ENCODE measurements at regions not wholly inside any gene's neighbourhood (a gene's known extent, or its start where the extent isn't known, plus 50 kb on each side); places are given as distances from the start of the nearest gene placed in this dataset.

DNA sequence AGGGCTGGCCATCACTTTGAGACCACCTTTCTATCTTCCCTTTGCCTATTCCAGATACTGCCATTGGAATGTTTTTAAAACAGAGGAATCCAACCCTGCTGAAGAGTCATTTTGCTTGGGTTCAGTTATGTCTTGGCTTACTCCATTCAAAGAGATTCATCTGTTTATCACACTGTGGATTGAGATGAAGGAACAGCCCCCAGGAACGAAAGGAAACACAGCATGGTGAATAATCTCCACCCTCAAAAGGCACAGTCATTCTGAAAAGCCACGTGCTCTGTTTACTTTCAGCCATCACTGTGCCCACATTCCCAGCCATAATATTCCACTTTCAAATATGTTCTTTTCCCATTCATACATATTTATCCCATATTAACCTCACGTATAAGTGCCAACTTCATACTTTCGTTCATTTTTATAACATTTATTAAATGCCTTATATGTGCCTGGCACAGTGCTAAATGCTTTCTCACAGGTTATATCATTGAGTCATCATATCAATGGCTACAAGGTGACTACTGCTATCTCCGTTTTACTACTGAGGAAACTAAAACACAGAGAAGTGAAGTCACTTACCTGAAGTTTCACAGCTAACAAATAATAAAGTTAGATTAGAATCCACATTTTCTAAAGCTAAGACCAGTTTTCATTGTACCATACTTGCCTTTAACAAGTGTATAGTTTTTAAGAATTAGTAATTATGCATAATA is 143.6 kb downstream of the OSR1 start:
- Histone ChIP-seq H3K36me3 (no peaks in the 10 kb centered on the region), H3K4me1 (no peaks in the 10 kb centered on the region), H3K27ac (no peak overlapping the region), H3K27me3 (no peaks in the 10 kb centered on the region), H3K4me3 (no peak overlapping the region), H3K9me3 (no peaks in the 10 kb centered on the region)
- intact Hi-C loops (cut with DNase I), result no loop called here
- DNase-seq (ENCODE audit: extremely low spot score in 2 of 2), result no peak
- TF ChIP-seq POLR2A (IDR thresholded peaks at IDR 0.05), result no peak
- TF ChIP-seq, protein P1, sequence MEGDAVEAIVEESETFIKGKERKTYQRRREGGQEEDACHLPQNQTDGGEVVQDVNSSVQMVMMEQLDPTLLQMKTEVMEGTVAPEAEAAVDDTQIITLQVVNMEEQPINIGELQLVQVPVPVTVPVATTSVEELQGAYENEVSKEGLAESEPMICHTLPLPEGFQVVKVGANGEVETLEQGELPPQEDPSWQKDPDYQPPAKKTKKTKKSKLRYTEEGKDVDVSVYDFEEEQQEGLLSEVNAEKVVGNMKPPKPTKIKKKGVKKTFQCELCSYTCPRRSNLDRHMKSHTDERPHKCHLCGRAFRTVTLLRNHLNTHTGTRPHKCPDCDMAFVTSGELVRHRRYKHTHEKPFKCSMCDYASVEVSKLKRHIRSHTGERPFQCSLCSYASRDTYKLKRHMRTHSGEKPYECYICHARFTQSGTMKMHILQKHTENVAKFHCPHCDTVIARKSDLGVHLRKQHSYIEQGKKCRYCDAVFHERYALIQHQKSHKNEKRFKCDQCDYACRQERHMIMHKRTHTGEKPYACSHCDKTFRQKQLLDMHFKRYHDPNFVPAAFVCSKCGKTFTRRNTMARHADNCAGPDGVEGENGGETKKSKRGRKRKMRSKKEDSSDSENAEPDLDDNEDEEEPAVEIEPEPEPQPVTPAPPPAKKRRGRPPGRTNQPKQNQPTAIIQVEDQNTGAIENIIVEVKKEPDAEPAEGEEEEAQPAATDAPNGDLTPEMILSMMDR (IDR thresholded peaks at IDR 0.05), result no peak
- no peak for TF ChIP-seq POLR2AphosphoS5 (IDR thresholded peaks at IDR 0.05; ENCODE audit: insufficient read depth in 1 of 2, low read depth in 1 of 2)

DNA sequence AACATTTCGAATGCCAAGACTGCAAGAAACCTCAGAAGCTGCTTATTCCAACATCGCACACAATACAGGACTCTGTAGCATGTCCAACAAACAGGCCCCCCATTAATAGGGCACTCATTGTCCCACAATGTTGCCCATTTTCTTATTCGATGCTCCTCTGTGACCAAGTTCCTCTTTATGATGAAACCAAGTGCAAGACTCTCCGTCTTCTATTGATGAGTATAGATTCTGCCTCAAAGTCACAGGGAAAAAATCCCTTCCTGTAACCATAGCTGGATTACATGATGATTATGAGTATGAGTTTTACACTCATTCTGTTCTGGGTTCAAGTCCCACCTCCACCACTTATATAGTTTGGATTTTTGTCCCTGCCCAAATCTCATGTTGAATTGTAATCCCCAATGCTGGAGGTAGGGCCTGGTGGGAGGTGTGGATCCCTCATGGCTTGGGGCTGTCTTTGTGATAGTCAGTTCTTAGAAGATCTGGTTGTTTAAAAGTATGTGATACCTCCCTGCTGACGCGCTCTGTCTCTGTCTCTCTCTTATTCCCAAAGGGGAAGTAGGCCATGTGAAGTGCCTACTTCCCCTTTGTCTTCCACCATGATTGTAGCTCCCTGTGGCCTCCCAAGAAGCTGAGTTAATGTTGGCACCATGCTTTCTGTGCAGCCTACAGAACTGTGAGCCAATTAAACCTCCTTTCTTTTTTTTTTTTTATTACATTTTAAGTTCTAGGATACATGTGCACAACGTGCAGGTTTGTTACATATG is 148.7 kb downstream of the OSR1 start:
- TF ChIP-seq, protein P1 (IDR thresholded peaks at IDR 0.05), result no peak
- intact Hi-C loops (cut with DNase I), result no loop called here
- no peaks in the 10 kb centered on the region for H3K4me1 ChIP-seq
- H3K27ac ChIP-seq, result no peak overlapping the region
- DNase-seq (ENCODE audit: extremely low spot score in 2 of 2), result no peak
- no peaks in the 10 kb centered on the region for H3K36me3 ChIP-seq
- no peaks in the 10 kb centered on the region for H3K9me3 ChIP-seq
- H3K27me3 ChIP-seq, result no peaks in the 10 kb centered on the region
- no peak overlapping the region for H3K4me3 ChIP-seq

DNA sequence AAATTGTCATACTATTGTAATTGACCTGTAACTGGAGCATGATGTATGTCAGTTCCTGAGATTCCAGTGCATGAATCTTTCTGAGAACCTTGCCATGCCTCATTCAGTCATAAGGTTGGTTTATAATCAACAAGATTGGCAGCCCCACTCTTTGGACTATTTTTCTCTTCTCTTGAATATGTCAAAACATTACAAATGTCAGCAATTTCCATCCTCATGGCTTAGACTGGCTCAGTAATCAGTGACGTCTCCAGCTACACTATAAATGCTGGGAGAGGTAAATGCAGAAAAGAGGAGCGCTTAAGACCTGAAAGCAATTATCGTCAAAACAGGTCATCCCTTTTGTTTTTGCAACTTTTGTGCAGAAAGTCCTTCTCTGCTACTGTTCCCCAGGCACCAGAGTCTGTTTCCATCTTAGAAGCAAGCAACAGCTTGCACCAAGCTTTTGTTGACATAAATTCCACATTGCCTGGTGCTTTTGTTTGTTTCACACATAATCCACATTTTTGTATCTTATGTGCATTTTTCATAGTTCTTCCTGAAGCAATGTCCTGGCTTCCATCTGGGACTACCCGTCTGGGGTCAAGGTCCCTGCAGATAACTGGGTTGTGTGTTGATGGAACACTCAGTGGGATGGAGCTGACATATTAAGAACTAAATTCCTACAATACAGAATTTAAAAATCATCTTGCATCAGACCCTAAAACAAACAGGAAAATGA is 149.8 kb downstream of the OSR1 start:
- Histone ChIP-seq H3K4me3 (no peak overlapping the region), H3K4me1 (no peaks in the 10 kb centered on the region), H3K27ac (no peak overlapping the region), H3K36me3 (no peaks in the 10 kb centered on the region), H3K9me3 (no peaks in the 10 kb centered on the region), H3K27me3 (no peaks in the 10 kb centered on the region)
- TF ChIP-seq, protein P1 (IDR thresholded peaks at IDR 0.05), result no peak
- no peak for TF ChIP-seq POLR2A (IDR thresholded peaks at IDR 0.05)
- TF ChIP-seq POLR2AphosphoS5 (IDR thresholded peaks at IDR 0.05; ENCODE audit: insufficient read depth in 1 of 2, low read depth in 1 of 2), result no peak
- intact Hi-C loops (cut with DNase I), result no loop called here
- no peak for DNase-seq (ENCODE audit: extremely low spot score in 2 of 2)

DNA sequence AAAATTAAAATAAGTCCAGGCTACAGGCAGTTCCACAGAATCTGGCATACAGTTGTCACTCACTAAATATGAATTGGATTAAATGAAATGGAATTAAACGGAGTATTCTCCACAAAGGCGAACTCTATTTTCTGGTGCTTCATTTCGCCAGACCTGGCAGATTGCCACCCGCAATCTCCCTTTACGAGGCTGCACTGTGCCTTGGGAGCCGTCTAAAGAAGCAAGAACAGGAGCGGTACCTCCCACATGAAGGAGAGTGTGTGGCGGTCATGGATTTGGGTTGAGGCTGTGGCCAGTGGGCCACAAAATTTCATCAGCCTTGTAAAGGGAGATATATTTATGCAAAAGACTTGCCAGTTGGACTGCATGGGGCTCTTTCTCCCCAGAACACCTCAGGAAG is 151.0 kb downstream of the OSR1 start:
- no peaks in the 10 kb centered on the region for H3K9me3 ChIP-seq
- no peaks in the 10 kb centered on the region for H3K27me3 ChIP-seq
- H3K27ac ChIP-seq, result no peak overlapping the region
- intact Hi-C loops (cut with DNase I), result no loop called here
- no peak for DNase-seq (ENCODE audit: extremely low spot score in 2 of 2)
- TF ChIP-seq POLR2AphosphoS5 (IDR thresholded peaks at IDR 0.05; ENCODE audit: insufficient read depth in 1 of 2, low read depth in 1 of 2), result no peak
- TF ChIP-seq, protein P1 (IDR thresholded peaks at IDR 0.05), result no peak
- H3K4me1 ChIP-seq, result no peaks in the 10 kb centered on the region
- no peaks in the 10 kb centered on the region for H3K36me3 ChIP-seq
- no peak overlapping the region for H3K4me3 ChIP-seq

Data from vagina (tissue), 2 donors.